ENCODE measurements at regions not wholly inside any gene's neighbourhood (a gene's known extent, or its start where the extent isn't known, plus 50 kb on each side); places are given as distances from the start of the nearest gene placed in this dataset.

DNA sequence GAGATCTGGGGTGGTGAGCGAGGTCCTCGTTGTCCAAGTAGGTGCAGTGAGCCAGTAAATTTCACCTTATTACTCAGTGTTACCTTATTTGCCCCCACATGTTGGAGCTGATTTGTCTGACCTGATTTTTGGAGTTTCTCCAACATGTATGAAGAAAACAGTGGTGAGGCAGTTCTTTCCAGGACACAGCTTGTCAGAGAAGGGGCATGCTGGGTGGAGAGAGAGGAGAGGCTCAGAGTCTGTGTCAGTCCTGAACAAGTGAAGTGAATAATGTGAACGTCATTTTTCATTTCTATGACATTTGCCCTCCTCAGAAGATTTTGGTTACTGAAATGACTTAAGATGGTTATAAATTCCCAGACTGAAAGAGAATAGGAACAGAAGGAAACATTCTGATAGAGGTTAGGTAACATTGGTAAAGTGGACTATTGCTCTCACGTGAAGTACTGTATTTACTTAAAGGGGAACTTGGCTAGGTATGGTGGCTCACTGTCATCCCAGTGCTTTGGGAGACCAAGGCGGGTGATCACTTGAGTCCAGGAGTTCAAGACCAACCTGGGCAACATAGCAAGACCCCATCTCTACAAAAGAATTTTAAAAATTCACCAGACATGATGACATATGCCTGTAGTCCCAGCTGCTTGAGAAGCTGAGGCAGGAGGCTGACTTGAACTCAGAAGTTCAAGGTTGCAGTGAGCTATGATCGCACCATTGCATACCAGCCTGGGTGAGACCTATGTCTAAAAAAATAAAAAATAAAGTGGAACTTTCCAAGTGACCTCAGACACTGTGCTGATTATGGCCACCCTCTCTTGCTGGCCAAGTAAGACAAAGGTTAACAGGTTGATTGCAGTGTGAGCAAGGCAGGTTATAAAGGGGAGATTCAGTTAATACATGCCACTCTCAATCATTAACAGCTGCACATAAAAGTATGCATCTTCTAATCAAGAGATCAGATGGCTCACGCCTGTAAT lies 184.3 kb downstream of the EDN1 start:
- WGBS, 10 experiments: 25 to 100% (median 95%) methylated on average over 1 to 6 of the region's 7 CpGs; no CpG with 5 or more reads in 2 of the 10 experiments
- H3K4me3 ChIP-seq: no peak overlapping the region
- H3K4me1 ChIP-seq (replicated peaks in 1 of 2): peaks cover 16% of the 10 kb centered on the region in 2 donors
- in situ Hi-C loops (cut with MboI; ENCODE audit: low pct_unique_long_range_greater_than_20kb in 2 of 9, low sequenced_read_pairs in 9 of 9, unreplicated experiment in 9 of 9): no loop called here
- no peak overlapping the region for H3K27ac ChIP-seq
- ATAC-seq (replicated peaks in 6 of 8): no peak

DNA sequence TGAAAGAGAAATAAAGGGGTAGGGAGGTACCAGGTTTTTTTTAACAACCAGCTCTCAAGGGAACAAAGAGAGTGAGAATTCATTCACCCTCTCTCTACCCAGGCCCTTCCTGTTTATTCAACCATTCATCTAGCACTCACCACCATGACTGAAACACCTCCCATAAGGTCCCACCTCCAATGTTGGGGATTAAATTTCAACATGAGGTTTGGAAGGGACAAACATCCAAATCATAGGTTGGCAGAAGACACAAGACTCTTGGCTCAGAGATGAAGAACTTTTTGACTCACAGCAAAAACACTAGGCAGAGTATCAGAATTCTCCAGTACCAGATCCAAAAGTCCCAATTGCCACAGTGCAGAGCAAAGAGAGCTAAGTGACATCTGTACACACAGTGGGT lies 186.3 kb downstream of the EDN1 start:
- Histone ChIP-seq H3K4me1 (replicated peaks in 1 of 2) (peaks cover 16 to 17% of the 10 kb centered on the region in 2 donors), H3K4me3 (no peak overlapping the region), H3K27ac (no peak overlapping the region)
- in situ Hi-C loops (cut with MboI; ENCODE audit: low pct_unique_long_range_greater_than_20kb in 2 of 9, low sequenced_read_pairs in 9 of 9, unreplicated experiment in 9 of 9): no loop called here
- no peak for ATAC-seq (replicated peaks in 6 of 8)

DNA sequence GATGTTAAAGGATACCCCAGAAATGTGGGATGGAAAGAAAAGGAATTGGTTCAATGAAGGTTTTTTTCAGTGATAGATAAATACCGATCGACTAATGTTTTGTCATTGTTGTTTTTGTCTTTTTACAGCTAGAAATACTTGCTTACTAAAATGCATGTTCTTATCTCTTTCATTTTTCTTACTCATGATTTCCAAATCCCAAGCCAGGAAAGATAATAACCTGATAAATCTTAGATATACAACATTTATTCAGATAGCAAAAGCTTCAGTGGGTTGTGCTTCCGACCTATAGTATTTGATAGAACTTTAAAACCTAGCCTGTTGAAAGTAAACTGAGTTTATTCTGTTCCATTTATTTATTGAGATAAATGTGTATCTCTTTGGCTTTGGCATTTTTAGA lies 187.5 kb downstream of the EDN1 start:
- in situ Hi-C loops (cut with MboI; ENCODE audit: low pct_unique_long_range_greater_than_20kb in 2 of 9, low sequenced_read_pairs in 9 of 9, unreplicated experiment in 9 of 9): no loop called here
- ATAC-seq (replicated peaks in 6 of 8): no peak
- no peak overlapping the region for H3K4me3 ChIP-seq
- WGBS, 10 experiments: 78 to 100% (median 95%) methylated on average over 2 to 3 of the region's 3 CpGs; no CpG with 5 or more reads in 2 of the 10 experiments
- H3K27ac ChIP-seq: no peak overlapping the region
- H3K4me1 ChIP-seq (replicated peaks in 1 of 2): peaks cover 10 to 20% of the 10 kb centered on the region in 2 donors

DNA sequence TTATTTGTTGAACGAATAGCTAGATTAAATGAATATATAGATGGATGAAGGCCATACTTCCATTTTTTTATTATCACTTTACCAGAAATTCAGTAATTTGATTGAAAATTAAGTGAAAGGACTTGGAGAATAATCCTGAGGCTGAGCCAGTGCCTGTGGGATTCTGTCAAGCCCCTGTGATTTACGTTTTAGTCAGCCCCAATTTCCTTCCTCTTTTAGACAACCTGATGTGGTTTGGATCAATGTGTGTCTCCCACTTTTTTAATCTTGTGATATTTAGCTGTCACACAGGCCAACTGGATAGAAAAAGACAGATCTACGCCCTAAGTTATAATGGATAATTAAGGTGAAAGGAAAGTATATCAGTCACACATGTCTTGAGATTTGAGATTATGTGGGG lies 188.8 kb downstream of the EDN1 start:
- WGBS, 10 experiments: 50 to 100% (median 87%) methylated on average over 1 to 3 of the region's 3 CpGs
- in situ Hi-C loops (cut with MboI; ENCODE audit: low pct_unique_long_range_greater_than_20kb in 2 of 9, low sequenced_read_pairs in 9 of 9, unreplicated experiment in 9 of 9): no loop called here
- H3K4me3 ChIP-seq: no peak overlapping the region
- H3K27ac ChIP-seq: no peak overlapping the region
- ATAC-seq (replicated peaks in 6 of 8): no peak
- H3K4me1 ChIP-seq (replicated peaks in 1 of 2): peaks cover 0 to 9% of the 10 kb centered on the region in 2 donors

DNA sequence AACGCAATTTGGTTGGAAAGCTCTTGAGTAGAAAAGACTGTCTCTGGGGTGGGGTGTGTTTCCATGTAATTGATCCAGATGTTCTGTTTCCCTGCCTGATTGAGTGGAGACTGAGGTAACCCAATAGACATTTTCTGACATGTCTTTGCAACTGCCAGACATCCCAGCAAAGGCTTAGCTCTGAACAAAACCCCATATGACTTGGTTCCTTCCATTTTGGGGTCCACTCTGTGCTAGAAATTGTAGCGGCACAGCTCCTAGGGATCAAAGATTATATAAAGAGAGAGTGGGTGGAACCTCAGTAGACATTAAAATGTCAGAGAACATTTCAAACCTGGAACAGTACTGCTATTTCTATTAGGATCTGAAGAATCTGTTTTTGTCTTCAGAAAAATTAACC lies 189.3 kb downstream of the EDN1 start:
- in situ Hi-C loops (cut with MboI; ENCODE audit: low pct_unique_long_range_greater_than_20kb in 2 of 9, low sequenced_read_pairs in 9 of 9, unreplicated experiment in 9 of 9): no loop called here
- WGBS, 10 experiments: 83 to 100% (median 100%) methylated on average over 1 to 2 of the region's 2 CpGs; no CpG with 5 or more reads in 1 of the 10 experiments
- Histone ChIP-seq H3K4me1 (replicated peaks in 1 of 2) (peaks cover 0 to 9% of the 10 kb centered on the region in 2 donors), H3K27ac (no peak overlapping the region), H3K4me3 (no peak overlapping the region)
- ATAC-seq (replicated peaks in 6 of 8): no peak

DNA sequence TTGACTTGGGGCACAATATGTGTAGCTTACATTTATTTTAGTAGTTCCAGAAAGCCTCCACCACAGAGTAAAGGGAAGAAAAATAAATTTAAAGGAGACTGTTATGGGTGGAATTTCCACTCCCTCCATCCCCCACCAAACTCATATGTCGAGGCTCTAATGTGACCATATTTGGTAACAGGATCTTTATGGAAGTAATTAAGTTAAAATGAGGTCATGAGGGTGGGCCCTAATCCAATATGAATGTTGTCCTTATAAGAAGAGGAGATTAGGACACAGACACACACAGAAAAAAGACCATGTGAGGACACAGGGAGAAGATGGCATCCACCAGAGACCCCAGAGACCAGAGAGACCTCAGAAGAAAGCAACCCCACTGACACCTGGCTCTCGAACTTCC lies 189.7 kb downstream of the EDN1 start:
- WGBS, 10 experiments: 41 to 100% (median 81%) methylated on average over 1 to 2 of the region's 2 CpGs; no CpG with 5 or more reads in 1 of the 10 experiments
- peak in 2 of 8 experiments; percentile 20 to 42 for ATAC-seq (replicated peaks in 6 of 8)
- in situ Hi-C loops (cut with MboI; ENCODE audit: low pct_unique_long_range_greater_than_20kb in 2 of 9, low sequenced_read_pairs in 9 of 9, unreplicated experiment in 9 of 9): no loop called here

DNA sequence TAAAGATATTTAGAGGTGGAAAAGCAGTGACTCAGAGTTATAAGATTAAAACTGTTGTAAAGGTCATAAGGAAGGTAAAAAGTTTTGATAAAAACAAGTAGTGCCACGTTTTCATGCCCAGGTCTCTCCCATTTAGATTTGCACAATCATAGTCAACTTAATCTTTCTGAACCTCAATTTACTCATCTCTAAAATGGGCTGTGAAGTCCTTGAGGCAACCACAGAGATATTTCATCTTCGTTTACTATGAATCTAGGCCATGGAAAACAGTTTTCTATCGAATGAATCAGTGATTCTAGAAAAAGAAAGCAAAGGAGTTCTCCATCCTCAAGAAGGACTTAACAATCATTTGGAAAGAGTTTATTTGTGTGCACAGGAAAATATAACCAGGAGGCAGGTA lies 190.2 kb downstream of the EDN1 start:
- in situ Hi-C loops (cut with MboI; ENCODE audit: low pct_unique_long_range_greater_than_20kb in 2 of 9, low sequenced_read_pairs in 9 of 9, unreplicated experiment in 9 of 9): no loop called here
- WGBS, 10 experiments: 52 to 82% (median 74%) methylated on average over 2 to 3 of the region's 3 CpGs
- Histone ChIP-seq H3K4me3 (no peak overlapping the region), H3K4me1 (replicated peaks in 1 of 2) (peaks cover 0 to 9% of the 10 kb centered on the region in 2 donors), H3K27ac (no peak overlapping the region)
- ATAC-seq (replicated peaks in 6 of 8): no peak

More for the DNA sequence above, 189.7 kb downstream of the EDN1 start:
- H3K4me1 ChIP-seq (replicated peaks in 1 of 2): peaks cover 0 to 9% of the 10 kb centered on the region in 2 donors
- H3K4me3 ChIP-seq: no peak overlapping the region
- no peak overlapping the region for H3K27ac ChIP-seq

DNA sequence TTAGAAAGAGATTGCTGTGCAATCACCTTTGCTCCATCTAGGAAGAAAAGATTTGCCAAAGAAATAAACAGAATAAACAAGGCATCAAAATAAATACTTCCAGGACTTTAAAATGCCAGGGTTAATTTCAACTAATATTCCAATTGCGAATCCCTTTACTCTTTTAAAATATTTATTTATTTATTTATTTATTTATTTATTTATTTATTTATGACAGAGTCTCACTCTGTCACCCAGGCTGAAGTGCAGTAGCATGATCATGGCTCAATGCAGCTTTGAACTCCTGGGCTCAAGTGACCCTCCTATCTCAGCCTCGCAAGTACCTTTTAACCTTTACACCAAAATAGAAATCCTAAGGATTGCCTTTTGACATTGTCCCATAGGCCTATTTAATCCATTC lies 191.1 kb downstream of the EDN1 start:
- WGBS, 10 experiments: 75 to 100% (median 93%) methylated on average over 1 to 2 of the region's 2 CpGs
- peaks cover 0 to 9% of the 10 kb centered on the region in 2 donors for H3K4me1 ChIP-seq (replicated peaks in 1 of 2)
- in situ Hi-C loops (cut with MboI; ENCODE audit: low pct_unique_long_range_greater_than_20kb in 2 of 9, low sequenced_read_pairs in 9 of 9, unreplicated experiment in 9 of 9): no loop called here

DNA sequence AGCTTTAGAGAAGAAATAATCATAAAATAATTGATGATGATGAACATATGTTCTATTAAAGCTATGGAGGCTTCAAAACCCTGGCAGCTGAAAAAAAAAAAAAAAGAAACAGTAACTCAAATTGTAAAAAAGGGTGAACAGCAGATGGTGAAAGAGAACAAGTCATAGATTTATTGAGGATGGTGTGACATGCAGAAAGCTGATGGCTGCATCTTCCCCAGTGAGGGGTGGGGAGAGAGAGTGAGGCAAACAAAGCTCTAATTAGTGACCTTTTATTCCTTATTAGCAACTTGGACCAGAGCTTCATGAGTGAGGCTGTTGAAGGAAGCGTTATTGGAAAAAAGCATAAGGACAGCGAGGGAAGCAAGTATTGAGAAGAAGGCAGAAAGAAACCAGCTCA lies 191.7 kb downstream of the EDN1 start:
- Histone ChIP-seq H3K4me3 (no peak overlapping the region), H3K27ac (no peak overlapping the region), H3K4me1 (replicated peaks in 1 of 2) (peaks cover 0 to 9% of the 10 kb centered on the region in 2 donors)
- in situ Hi-C loops (cut with MboI; ENCODE audit: low pct_unique_long_range_greater_than_20kb in 2 of 9, low sequenced_read_pairs in 9 of 9, unreplicated experiment in 9 of 9): no loop called here
- peak in 2 of 8 experiments; percentile 59 to 70 for ATAC-seq (replicated peaks in 6 of 8)
- 21 to 100% (median 91%) methylated on average over 1 to 2 of the region's 2 CpGs; no CpG with 5 or more reads in 1 of the 10 experiments for WGBS, 10 experiments

More for the DNA sequence above, 191.1 kb downstream of the EDN1 start:
- H3K27ac ChIP-seq: no peak overlapping the region
- no peak for ATAC-seq (replicated peaks in 6 of 8)
- H3K4me3 ChIP-seq: no peak overlapping the region

DNA sequence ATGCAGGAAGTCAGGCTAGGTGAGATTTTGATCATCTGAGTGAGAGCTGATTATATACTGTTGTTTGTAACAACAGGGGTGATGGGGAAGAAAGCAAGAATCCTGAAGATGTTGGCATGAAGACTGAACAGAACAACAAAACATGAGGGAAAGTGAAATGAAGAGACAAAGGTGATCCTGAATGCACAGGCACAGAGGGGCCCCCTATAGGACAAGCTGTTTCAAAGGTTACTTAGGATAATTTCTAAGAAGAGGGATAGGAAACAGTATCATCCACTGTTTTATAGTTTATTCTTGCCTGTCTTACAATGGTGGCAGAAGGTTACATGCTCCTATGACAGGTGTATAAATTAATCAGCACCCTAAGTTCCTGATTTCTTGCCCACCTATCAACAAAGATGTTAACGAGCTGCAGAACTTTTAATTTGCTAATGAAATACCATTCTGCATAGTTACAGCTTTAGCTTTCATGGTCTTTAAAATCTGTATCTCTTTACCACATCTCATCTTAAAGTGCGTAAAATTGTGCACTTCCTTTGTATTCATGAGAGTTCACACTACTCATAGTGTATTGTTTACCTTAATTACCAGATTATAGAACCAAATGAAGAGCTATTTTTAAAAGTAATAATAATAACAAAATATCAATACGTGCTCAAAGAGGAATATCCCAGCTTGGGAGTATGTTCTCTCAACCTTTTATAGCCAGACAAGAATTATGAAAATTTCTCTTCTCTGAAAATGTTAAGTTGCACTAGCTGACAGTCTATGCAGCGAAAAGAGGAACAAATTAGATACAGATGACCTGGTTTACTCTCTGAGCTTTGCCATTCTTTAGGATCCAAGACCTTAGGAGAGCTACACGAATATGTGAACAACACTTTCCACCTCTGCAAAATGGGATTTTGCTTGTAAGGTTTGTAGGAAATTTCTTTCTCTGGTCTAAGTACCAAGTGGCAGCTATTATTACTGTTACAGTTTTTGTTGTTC lies 192.5 kb downstream of the EDN1 start:
- 37 to 100% (median 78%) methylated on average over 1 to 5 of the region's 5 CpGs for WGBS, 10 experiments
- no peak overlapping the region for H3K4me3 ChIP-seq
- H3K27ac ChIP-seq: no peak overlapping the region
- peaks cover 0 to 9% of the 10 kb centered on the region in 2 donors for H3K4me1 ChIP-seq (replicated peaks in 1 of 2)
- ATAC-seq (replicated peaks in 6 of 8): no peak
- in situ Hi-C loops (cut with MboI; ENCODE audit: low pct_unique_long_range_greater_than_20kb in 2 of 9, low sequenced_read_pairs in 9 of 9, unreplicated experiment in 9 of 9): no loop called here

DNA sequence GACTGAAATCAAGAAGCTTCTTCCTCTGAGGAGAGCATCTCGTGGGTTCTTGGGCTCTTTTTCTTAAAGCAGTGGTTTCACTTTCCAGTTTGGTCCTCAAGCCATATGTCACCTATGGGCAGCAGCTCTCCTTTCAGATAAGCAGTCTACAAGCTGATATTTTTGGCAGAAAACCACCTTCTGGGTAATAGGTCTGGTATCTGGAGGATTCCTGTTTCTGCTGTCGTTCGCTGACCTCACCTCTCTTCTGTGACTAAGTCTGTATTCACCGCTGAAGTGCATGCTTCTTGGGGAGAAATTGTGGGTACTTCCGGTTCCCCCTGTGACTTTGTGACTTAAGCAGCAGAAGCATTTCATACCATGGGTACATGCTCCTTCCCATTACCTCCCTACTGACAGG lies 193.6 kb downstream of the EDN1 start:
- peaks cover 0 to 9% of the 10 kb centered on the region in 2 donors for H3K4me1 ChIP-seq (replicated peaks in 1 of 2)
- no peak overlapping the region for H3K4me3 ChIP-seq
- in situ Hi-C loops (cut with MboI; ENCODE audit: low pct_unique_long_range_greater_than_20kb in 2 of 9, low sequenced_read_pairs in 9 of 9, unreplicated experiment in 9 of 9): no loop called here
- H3K27ac ChIP-seq: no peak overlapping the region
- ATAC-seq (replicated peaks in 6 of 8): no peak
- WGBS, 10 experiments: 0 to 100% (median 78%) methylated on average over 1 to 4 of the region's 5 CpGs; no CpG with 5 or more reads in 3 of the 10 experiments

DNA sequence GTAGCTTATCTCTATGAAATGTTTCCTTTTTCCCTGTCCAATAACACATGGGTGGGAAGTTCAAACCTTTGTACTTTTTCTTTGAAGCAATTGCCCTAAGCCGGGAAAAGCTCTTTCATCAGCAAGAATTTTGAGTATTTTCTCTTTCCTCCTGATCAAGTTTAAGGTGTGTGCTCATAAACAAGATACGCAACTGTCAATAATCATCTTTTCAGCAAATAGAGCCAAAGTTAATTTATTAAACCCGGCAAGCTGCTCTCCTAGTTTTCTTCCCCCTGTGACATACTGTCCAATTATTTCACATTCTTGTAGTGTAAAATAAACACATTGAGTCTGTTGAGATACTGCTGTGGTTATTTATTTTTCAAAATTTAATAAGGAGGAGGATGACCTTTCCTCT lies 194.4 kb downstream of the EDN1 start:
- peaks cover 0 to 9% of the 10 kb centered on the region in 2 donors for H3K4me1 ChIP-seq (replicated peaks in 1 of 2)
- no peak for ATAC-seq (replicated peaks in 6 of 8)
- no peak overlapping the region for H3K27ac ChIP-seq
- in situ Hi-C loops (cut with MboI; ENCODE audit: low pct_unique_long_range_greater_than_20kb in 2 of 9, low sequenced_read_pairs in 9 of 9, unreplicated experiment in 9 of 9): no loop called here
- 47 to 100% (median 99%) methylated on average over 1 to 3 of the region's 3 CpGs for whole genome bisulfite sequencing, 10 experiments
- H3K4me3 ChIP-seq: no peak overlapping the region

DNA sequence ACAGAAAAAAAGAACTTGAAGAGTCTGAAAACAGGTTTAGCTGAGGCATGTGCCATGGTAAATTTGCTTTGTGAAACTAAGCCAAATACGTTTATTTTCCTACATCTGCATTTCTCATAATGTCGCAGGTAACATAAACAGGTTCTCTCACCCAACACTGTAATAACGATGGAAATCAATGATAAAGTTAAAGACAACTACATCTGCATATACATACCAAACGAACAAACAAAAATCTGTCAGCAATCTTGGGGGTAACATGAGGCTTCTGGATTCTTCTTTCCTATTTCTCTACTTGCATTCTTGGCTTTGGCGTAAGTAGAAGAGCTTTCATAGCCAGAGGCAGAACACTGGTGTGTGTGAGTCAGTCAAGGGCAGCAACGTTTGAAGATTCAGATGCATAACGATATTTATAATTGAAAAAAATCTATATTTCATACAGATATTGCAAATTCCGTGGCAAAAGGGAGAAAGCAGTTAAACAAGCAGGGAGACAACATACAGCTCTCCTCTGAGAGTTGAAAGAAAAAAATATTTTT lies 195.1 kb downstream of the EDN1 start:
- Histone ChIP-seq H3K4me3 (no peak overlapping the region), H3K27ac (no peak overlapping the region), H3K4me1 (replicated peaks in 1 of 2) (peaks cover 0 to 9% of the 10 kb centered on the region in 2 donors)
- WGBS, 10 experiments: 53 to 94% (median 82%) methylated on average over 4 to 8 of the region's 8 CpGs
- in situ Hi-C loops (cut with MboI; ENCODE audit: low pct_unique_long_range_greater_than_20kb in 2 of 9, low sequenced_read_pairs in 9 of 9, unreplicated experiment in 9 of 9): no loop called here
- ATAC-seq (replicated peaks in 6 of 8): no peak
